HG03575 (cell line): ENCODE measurements at regions not wholly inside any gene's neighbourhood (a gene's known extent, or its start where the extent isn't known, plus 50 kb on each side); places are given as distances from the start of the nearest gene placed in this dataset.

Experiments used
- ATAC-seq: cut with Tn5 transposase; IDR thresholded peaks from one replicate; pipeline ENCODE4 v1.9.1; 2021; ENCODE audit not compliant: unreplicated experiment, insufficient number of reproducible peaks, low FRiP score; ENCODE audit errors: extremely low read depth

GRCh38 chr2:139165041-139165440 lies 384.9 kb upstream of the NXPH2 start:
- no peak for ATAC-seq

GRCh38 chr2:139162957-139163356 lies 382.8 kb upstream of the NXPH2 start:
- no peak for ATAC-seq

GRCh38 chr2:139162456-139162855 lies 382.3 kb upstream of the NXPH2 start:
- ATAC-seq, result no peak

- ATAC-seq, result no peak
Observed at GRCh38 chr2:139160836-139161235, 380.6 kb upstream of the NXPH2 start.

- no peak for ATAC-seq
Observed at GRCh38 chr2:139159177-139159576, 379.0 kb upstream of the NXPH2 start.

GRCh38 chr2:139156730-139157129 lies 376.5 kb upstream of the NXPH2 start:
- ATAC-seq, result no peak

- no peak for ATAC-seq
Observed at GRCh38 chr2:139155991-139156390, 375.8 kb upstream of the NXPH2 start.

- no peak for ATAC-seq
Observed at GRCh38 chr2:139142252-139142880, 362.2 kb upstream of the NXPH2 start.

GRCh38 chr2:139124271-139124670 lies 344.1 kb upstream of the NXPH2 start:
- ATAC-seq, result no peak

- ATAC-seq, result no peak
Observed at GRCh38 chr2:139123795-139124194, 343.6 kb upstream of the NXPH2 start.

GRCh38 chr2:139122711-139123158 lies 342.5 kb upstream of the NXPH2 start:
- no peak for ATAC-seq

- ATAC-seq, result no peak
Observed at GRCh38 chr2:139099721-139100120, 319.5 kb upstream of the NXPH2 start.

GRCh38 chr2:139098961-139099360 lies 318.8 kb upstream of the NXPH2 start:
- no peak for ATAC-seq

GRCh38 chr2:139083121-139083520 lies 302.9 kb upstream of the NXPH2 start:
- ATAC-seq, result no peak

GRCh38 chr2:139080244-139080643 lies 300.1 kb upstream of the NXPH2 start:
- ATAC-seq, result no peak

- ATAC-seq, result no peak
Observed at GRCh38 chr2:139079311-139079710, 299.1 kb upstream of the NXPH2 start.

GRCh38 chr2:139078376-139078775 lies 298.2 kb upstream of the NXPH2 start:
- ATAC-seq, result no peak

- no peak for ATAC-seq
Observed at GRCh38 chr2:139077099-139077737, 297.0 kb upstream of the NXPH2 start.

- ATAC-seq, result no peak
Observed at GRCh38 chr2:139067874-139068273, 287.7 kb upstream of the NXPH2 start.

- ATAC-seq, result no peak
Observed at GRCh38 chr2:139067072-139067471, 286.9 kb upstream of the NXPH2 start.

GRCh38 chr2:139064159-139064558 lies 284.0 kb upstream of the NXPH2 start:
- ATAC-seq, result no peak
